ENCODE measurements at regions not wholly inside any gene's neighbourhood (a gene's known extent, or its start where the extent isn't known, plus 50 kb on each side); places are given as distances from the start of the nearest gene placed in this dataset.
"Not testable (repeated sequence)": the region's sequence is repeated elsewhere in the genome, so short reads cannot be mapped to it uniquely, and the experiment has no call there.

GRCh38 chr2:122683018-122683417, 927.6 kb downstream of the TSN start:
- Mint-ChIP-seq H3K4me3 (no peak overlapping the region), H3K4me1 (ENCODE audit: low read depth) (no peaks in the 10 kb centered on the region), H3K9me3 (peaks cover 1% of the 10 kb centered on the region), H3K27ac (no peak overlapping the region), H3K36me3 (ENCODE audit: low read depth) (no peaks in the 10 kb centered on the region), H3K27me3 (ENCODE audit: low read depth) (no peaks in the 10 kb centered on the region)
- DNase-seq, result no peak
- intact Hi-C loops (cut with micrococcal nuclease), result no loop called here
- CTCF ChIA-PET, result no interaction called here

- Mint-ChIP-seq H3K27me3 (ENCODE audit: low read depth) (no peaks in the 10 kb centered on the region), H3K36me3 (ENCODE audit: low read depth) (no peaks in the 10 kb centered on the region), H3K4me1 (ENCODE audit: low read depth) (no peaks in the 10 kb centered on the region), H3K27ac (no peak overlapping the region), H3K9me3 (peaks cover 7% of the 10 kb centered on the region), H3K4me3 (no peak overlapping the region)
- no peak for DNase-seq
- CTCF ChIA-PET, result interaction anchor here (0.9 kb wide), 1 partner anchor 12 kb away, joined by 3 read pairs; no protein-coding TSS in a partner anchor
- intact Hi-C loops (cut with micrococcal nuclease), result no loop called here
Observed at GRCh38 chr2:122692400-122693083, 937.1 kb downstream of the TSN start.

- CTCF ChIA-PET, result no interaction called here
- H3K36me3 Mint-ChIP-seq (ENCODE audit: low read depth), result no peaks in the 10 kb centered on the region
- intact Hi-C loops (cut with micrococcal nuclease), result no loop called here
Observed at GRCh38 chr2:122697415-122697814, 942.0 kb downstream of the TSN start.

GRCh38 chr2:122703676-122704075, 948.2 kb downstream of the TSN start:
- no peaks in the 10 kb centered on the region for H3K4me1 Mint-ChIP-seq (ENCODE audit: low read depth)
- no peak overlapping the region for H3K27ac Mint-ChIP-seq
- H3K36me3 Mint-ChIP-seq (ENCODE audit: low read depth), result no peaks in the 10 kb centered on the region
- intact Hi-C loops (cut with micrococcal nuclease), result no loop called here
- no peaks in the 10 kb centered on the region for H3K9me3 Mint-ChIP-seq
- DNase-seq, result no peak
- CTCF ChIA-PET, result no interaction called here
- H3K27me3 Mint-ChIP-seq (ENCODE audit: low read depth), result no peaks in the 10 kb centered on the region
- no peak overlapping the region for H3K4me3 Mint-ChIP-seq

More at GRCh38 chr2:122697415-122697814, 942.0 kb downstream of the TSN start:
- no peak for DNase-seq
- H3K4me3 Mint-ChIP-seq, result no peak overlapping the region
- H3K9me3 Mint-ChIP-seq, result peaks cover 3% of the 10 kb centered on the region
- no peaks in the 10 kb centered on the region for H3K27me3 Mint-ChIP-seq (ENCODE audit: low read depth)
- no peaks in the 10 kb centered on the region for H3K4me1 Mint-ChIP-seq (ENCODE audit: low read depth)
- H3K27ac Mint-ChIP-seq, result no peak overlapping the region

- intact Hi-C loops (cut with micrococcal nuclease), result no loop called here
- H3K4me1 Mint-ChIP-seq (ENCODE audit: low read depth), result no peaks in the 10 kb centered on the region
- no peaks in the 10 kb centered on the region for H3K27me3 Mint-ChIP-seq (ENCODE audit: low read depth)
- no peak overlapping the region for H3K4me3 Mint-ChIP-seq
- no peak for DNase-seq
- H3K36me3 Mint-ChIP-seq (ENCODE audit: low read depth), result no peaks in the 10 kb centered on the region
- no peak overlapping the region for H3K27ac Mint-ChIP-seq
- CTCF ChIA-PET, result no interaction called here
- no peaks in the 10 kb centered on the region for H3K9me3 Mint-ChIP-seq
Observed at GRCh38 chr2:122704109-122704563, 948.7 kb downstream of the TSN start.

GRCh38 chr2:122705746-122706145, 950.3 kb downstream of the TSN start:
- no peaks in the 10 kb centered on the region for H3K27me3 Mint-ChIP-seq (ENCODE audit: low read depth)
- no peaks in the 10 kb centered on the region for H3K4me1 Mint-ChIP-seq (ENCODE audit: low read depth)
- CTCF ChIA-PET, result no interaction called here
- DNase-seq, result no peak
- no peak overlapping the region for H3K27ac Mint-ChIP-seq
- H3K4me3 Mint-ChIP-seq, result no peak overlapping the region
- H3K36me3 Mint-ChIP-seq (ENCODE audit: low read depth), result no peaks in the 10 kb centered on the region
- H3K9me3 Mint-ChIP-seq, result no peaks in the 10 kb centered on the region
- intact Hi-C loops (cut with micrococcal nuclease), result no loop called here

GRCh38 chr2:122706757-122707223, 951.3 kb downstream of the TSN start:
- CTCF ChIA-PET, result no interaction called here
- Mint-ChIP-seq H3K9me3 (no peaks in the 10 kb centered on the region), H3K36me3 (ENCODE audit: low read depth) (no peaks in the 10 kb centered on the region), H3K27me3 (ENCODE audit: low read depth) (no peaks in the 10 kb centered on the region), H3K4me3 (no peak overlapping the region), H3K4me1 (ENCODE audit: low read depth) (no peaks in the 10 kb centered on the region), H3K27ac (no peak overlapping the region)
- DNase-seq, result no peak
- intact Hi-C loops (cut with micrococcal nuclease), result no loop called here

GRCh38 chr2:122707224-122707824, 951.9 kb downstream of the TSN start:
- Mint-ChIP-seq H3K9me3 (no peaks in the 10 kb centered on the region), H3K27ac (no peak overlapping the region), H3K4me1 (ENCODE audit: low read depth) (no peaks in the 10 kb centered on the region), H3K27me3 (ENCODE audit: low read depth) (no peaks in the 10 kb centered on the region), H3K4me3 (no peak overlapping the region), H3K36me3 (ENCODE audit: low read depth) (no peaks in the 10 kb centered on the region)
- CTCF ChIA-PET, result no interaction called here
- intact Hi-C loops (cut with micrococcal nuclease), result no loop called here
- no peak for DNase-seq

GRCh38 chr2:122710049-122710448, 954.6 kb downstream of the TSN start:
- intact Hi-C loops (cut with micrococcal nuclease), result no loop called here
- Mint-ChIP-seq H3K9me3 (peaks cover 6% of the 10 kb centered on the region), H3K4me1 (ENCODE audit: low read depth) (no peaks in the 10 kb centered on the region), H3K27ac (no peak overlapping the region), H3K27me3 (ENCODE audit: low read depth) (no peaks in the 10 kb centered on the region), H3K4me3 (no peak overlapping the region), H3K36me3 (ENCODE audit: low read depth) (no peaks in the 10 kb centered on the region)
- CTCF ChIA-PET, result no interaction called here
- DNase-seq, result no peak

- H3K4me1 Mint-ChIP-seq (ENCODE audit: low read depth), result no peaks in the 10 kb centered on the region
- CTCF ChIA-PET, result no interaction called here
- intact Hi-C loops (cut with micrococcal nuclease), result no loop called here
- peaks cover 8% of the 10 kb centered on the region for H3K9me3 Mint-ChIP-seq
- no peak overlapping the region for H3K27ac Mint-ChIP-seq
- no peak for DNase-seq
- no peak overlapping the region for H3K4me3 Mint-ChIP-seq
- no peaks in the 10 kb centered on the region for H3K27me3 Mint-ChIP-seq (ENCODE audit: low read depth)
- no peaks in the 10 kb centered on the region for H3K36me3 Mint-ChIP-seq (ENCODE audit: low read depth)
Observed at GRCh38 chr2:122713800-122714199, 958.3 kb downstream of the TSN start.

- H3K4me1 Mint-ChIP-seq (ENCODE audit: low read depth); H3K36me3 Mint-ChIP-seq (ENCODE audit: low read depth); DNase-seq; H3K27ac Mint-ChIP-seq; H3K9me3 Mint-ChIP-seq; intact Hi-C loops (cut with micrococcal nuclease); CTCF ChIA-PET; H3K27me3 Mint-ChIP-seq (ENCODE audit: low read depth); H3K4me3 Mint-ChIP-seq: not testable (repeated sequence)
Observed at GRCh38 chr2:122720822-122721221, 965.4 kb downstream of the TSN start.

- Mint-ChIP-seq H3K27me3 (ENCODE audit: low read depth) (no peaks in the 10 kb centered on the region), H3K9me3 (peaks cover 2% of the 10 kb centered on the region), H3K4me3 (no peak overlapping the region), H3K27ac (no peak overlapping the region), H3K4me1 (ENCODE audit: low read depth) (no peaks in the 10 kb centered on the region), H3K36me3 (ENCODE audit: low read depth) (no peaks in the 10 kb centered on the region)
- CTCF ChIA-PET, result no interaction called here
- DNase-seq, result no peak
- intact Hi-C loops (cut with micrococcal nuclease), result loop anchor here (10.0 kb wide), 1 partner anchor 760 kb away; no protein-coding TSS in a partner anchor
Observed at GRCh38 chr2:122734766-122735424, 979.4 kb downstream of the TSN start.

GRCh38 chr2:122736279-122736678, 980.8 kb downstream of the TSN start:
- H3K36me3 Mint-ChIP-seq (ENCODE audit: low read depth), result no peaks in the 10 kb centered on the region
- no peaks in the 10 kb centered on the region for H3K4me1 Mint-ChIP-seq (ENCODE audit: low read depth)
- H3K9me3 Mint-ChIP-seq, result peaks cover 8% of the 10 kb centered on the region
- H3K27ac Mint-ChIP-seq, result no peak overlapping the region
- intact Hi-C loops (cut with micrococcal nuclease), result loop anchor here (10.0 kb wide), 1 partner anchor 761 kb away; no protein-coding TSS in a partner anchor
- DNase-seq, result no peak
- CTCF ChIA-PET, result no interaction called here
- no peaks in the 10 kb centered on the region for H3K27me3 Mint-ChIP-seq (ENCODE audit: low read depth)
- no peak overlapping the region for H3K4me3 Mint-ChIP-seq
